ENCODE measurements at regions not wholly inside any gene's neighbourhood (a gene's known extent, or its start where the extent isn't known, plus 50 kb on each side); places are given as distances from the start of the nearest gene placed in this dataset.

DNA sequence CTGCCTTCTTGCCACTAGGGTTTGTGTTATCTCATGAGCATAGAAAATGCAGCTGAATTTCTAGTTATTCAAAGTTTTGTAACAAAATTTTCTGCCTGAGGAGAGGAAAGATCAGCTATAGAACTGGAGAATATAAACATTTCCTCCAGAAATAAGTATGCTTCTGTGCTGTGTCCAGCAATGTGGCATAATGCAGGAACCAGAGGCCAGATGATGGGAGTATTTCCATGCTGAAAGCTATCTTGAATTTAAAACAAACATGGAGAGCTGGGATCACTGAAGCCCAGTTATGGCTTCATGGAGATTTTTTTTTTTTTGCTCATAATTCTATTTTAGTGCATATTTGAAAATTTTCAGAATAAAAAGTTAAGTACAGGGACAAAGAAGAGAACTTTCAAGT lies 608.2 kb downstream of the SOX6 start:
- TF ChIP-seq, protein P1, sequence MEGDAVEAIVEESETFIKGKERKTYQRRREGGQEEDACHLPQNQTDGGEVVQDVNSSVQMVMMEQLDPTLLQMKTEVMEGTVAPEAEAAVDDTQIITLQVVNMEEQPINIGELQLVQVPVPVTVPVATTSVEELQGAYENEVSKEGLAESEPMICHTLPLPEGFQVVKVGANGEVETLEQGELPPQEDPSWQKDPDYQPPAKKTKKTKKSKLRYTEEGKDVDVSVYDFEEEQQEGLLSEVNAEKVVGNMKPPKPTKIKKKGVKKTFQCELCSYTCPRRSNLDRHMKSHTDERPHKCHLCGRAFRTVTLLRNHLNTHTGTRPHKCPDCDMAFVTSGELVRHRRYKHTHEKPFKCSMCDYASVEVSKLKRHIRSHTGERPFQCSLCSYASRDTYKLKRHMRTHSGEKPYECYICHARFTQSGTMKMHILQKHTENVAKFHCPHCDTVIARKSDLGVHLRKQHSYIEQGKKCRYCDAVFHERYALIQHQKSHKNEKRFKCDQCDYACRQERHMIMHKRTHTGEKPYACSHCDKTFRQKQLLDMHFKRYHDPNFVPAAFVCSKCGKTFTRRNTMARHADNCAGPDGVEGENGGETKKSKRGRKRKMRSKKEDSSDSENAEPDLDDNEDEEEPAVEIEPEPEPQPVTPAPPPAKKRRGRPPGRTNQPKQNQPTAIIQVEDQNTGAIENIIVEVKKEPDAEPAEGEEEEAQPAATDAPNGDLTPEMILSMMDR (IDR thresholded peaks at IDR 0.05; ENCODE audit: poor library complexity): peak; percentile 4
- no peak for TF ChIP-seq EZH2 (IDR thresholded peaks at IDR 0.05; ENCODE audit: borderline replicate concordance)
